ENCODE measurements at regions not wholly inside any gene's neighbourhood (a gene's known extent, or its start where the extent isn't known, plus 50 kb on each side); places are given as distances from the start of the nearest gene placed in this dataset.

- H3K36me3 ChIP-seq (ENCODE audit: insufficient read depth): no peaks in the 10 kb centered on the region
- H3K27ac Mint-ChIP-seq: no peak overlapping the region
- TF ChIP-seq ZNF114 (CRISPR knock-in tag; IDR thresholded peaks at IDR 0.05): no peak
- no peak for TF ChIP-seq EZH2 (IDR thresholded peaks at IDR 0.05; ENCODE audit: low read depth, unreplicated experiment)
- no peak for TF ChIP-seq CREB1 (CRISPR knock-in tag; IDR thresholded peaks at IDR 0.05; ENCODE audit: low read depth)
- no peak for TF ChIP-seq ETS1 (IDR thresholded peaks at IDR 0.05)
- no peak overlapping the region for H3K4me3 Mint-ChIP-seq
- peaks cover 19% of the 10 kb centered on the region for H3K36me3 Mint-ChIP-seq (ENCODE audit: low read depth)
- no peaks in the 10 kb centered on the region for H3K79me2 ChIP-seq (replicated peaks; ENCODE audit: insufficient read depth)
- H3K4me1 ChIP-seq (ENCODE audit: insufficient read depth): no peaks in the 10 kb centered on the region
- no peaks in the 10 kb centered on the region for H3K27me3 Mint-ChIP-seq (ENCODE audit: insufficient read depth, low read depth, poor library complexity)
- H3F3A ChIP-seq (replicated peaks; ENCODE audit: low read depth): no peaks in the 10 kb centered on the region
- no peaks in the 10 kb centered on the region for H3K4me1 Mint-ChIP-seq
- H3K27ac ChIP-seq (ENCODE audit: low read depth): no peak overlapping the region
- no peak overlapping the region for H3K4me2 ChIP-seq
- no peak for DNase-seq (ENCODE audit: low spot score)
- H3K27me3 ChIP-seq (ENCODE audit: insufficient read depth): no peaks in the 10 kb centered on the region
- no peak overlapping the region for H3K4me3 ChIP-seq
- H3K9me3 Mint-ChIP-seq: peaks cover 12% of the 10 kb centered on the region; the same call in 2 of the 3 replicates
- H4K20me1 ChIP-seq (replicated peaks; ENCODE audit: insufficient read depth): no peaks in the 10 kb centered on the region
- no peak for ATAC-seq
- no peaks in the 10 kb centered on the region for H3K9me2 ChIP-seq (ENCODE audit: insufficient read depth)
- H2AFZ ChIP-seq: no peak overlapping the region
These were observed 435.2 kb upstream of the CCDC54 start for GRCh38 chr3:106942051-106942450.

GRCh38 chr3:106943071-106943470, 434.2 kb upstream of the CCDC54 start:
- H3K9me3 Mint-ChIP-seq: peaks cover 12% of the 10 kb centered on the region; the same call in 2 of the 3 replicates
- H3F3A ChIP-seq (replicated peaks; ENCODE audit: low read depth): no peaks in the 10 kb centered on the region
- no peaks in the 10 kb centered on the region for H3K4me1 ChIP-seq (ENCODE audit: insufficient read depth)
- H4K20me1 ChIP-seq (replicated peaks; ENCODE audit: insufficient read depth): no peaks in the 10 kb centered on the region
- H3K27me3 Mint-ChIP-seq (ENCODE audit: insufficient read depth, low read depth, poor library complexity): no peaks in the 10 kb centered on the region
- DNase-seq (ENCODE audit: low spot score) (no peak), ATAC-seq (no peak)
- H3K36me3 Mint-ChIP-seq (ENCODE audit: low read depth): peaks cover 19% of the 10 kb centered on the region
- no peak overlapping the region for H3K4me3 Mint-ChIP-seq
- no peaks in the 10 kb centered on the region for H3K36me3 ChIP-seq (ENCODE audit: insufficient read depth)
- no peaks in the 10 kb centered on the region for H3K9me2 ChIP-seq (ENCODE audit: insufficient read depth)
- no peak overlapping the region for H3K4me3 ChIP-seq
- no peak overlapping the region for H3K27ac ChIP-seq (ENCODE audit: low read depth)
- H3K79me2 ChIP-seq (replicated peaks; ENCODE audit: insufficient read depth): no peaks in the 10 kb centered on the region
- H3K4me2 ChIP-seq: no peak overlapping the region
- H3K27me3 ChIP-seq (ENCODE audit: insufficient read depth): no peaks in the 10 kb centered on the region
- H2AFZ ChIP-seq: peak overlapping the region; percentile 39; the same call in 1 of the 2 replicates
- H3K27ac Mint-ChIP-seq: no peak overlapping the region
- no peaks in the 10 kb centered on the region for H3K4me1 Mint-ChIP-seq
- no peak for TF ChIP-seq JUNB (IDR thresholded peaks at IDR 0.05; ENCODE audit: unreplicated experiment)
- no peak for TF ChIP-seq CREB1 (CRISPR knock-in tag; IDR thresholded peaks at IDR 0.05; ENCODE audit: low read depth)
- TF ChIP-seq POLR2AphosphoS5 (IDR thresholded peaks at IDR 0.05; ENCODE audit: low read depth): no peak
- TF ChIP-seq ETS1 (IDR thresholded peaks at IDR 0.05): no peak
- TF ChIP-seq ZNF331 (CRISPR knock-in tag; IDR thresholded peaks at IDR 0.05; ENCODE audit: low read depth): no peak
- TF ChIP-seq ZNF462 (CRISPR knock-in tag; IDR thresholded peaks at IDR 0.05): no peak
- TF ChIP-seq CTCF (conservative IDR thresholded peaks at IDR 0.05; ENCODE audit: low read depth in 2 of 2): no peak
- TF ChIP-seq NANOG (IDR thresholded peaks at IDR 0.05; ENCODE audit: borderline replicate concordance): no peak
- TF ChIP-seq STAT1 (IDR thresholded peaks at IDR 0.05; ENCODE audit: unreplicated experiment): no peak
- no peak for TF ChIP-seq EZH2phosphoT487 (IDR thresholded peaks at IDR 0.05; ENCODE audit: unreplicated experiment)

Data from GM23338 (cell line).